ENCODE measurements at regions not wholly inside any gene's neighbourhood (a gene's known extent, or its start where the extent isn't known, plus 50 kb on each side); places are given as distances from the start of the nearest gene placed in this dataset.

GRCh38 chr3:459311-459670 is 262.7 kb downstream of the CHL1 start:
- Histone ChIP-seq H3K27ac (no peak overlapping the region), H3K36me3 (no peaks in the 10 kb centered on the region), H3K4me1 (peaks cover 0 to 15% (median 0%) of the 10 kb centered on the region in 4 donors), H3K27me3 (no peaks in the 10 kb centered on the region), H3K4me3 (no peak overlapping the region), H3K9me3 (no peaks in the 10 kb centered on the region)
- no peak for TF ChIP-seq EP300 (IDR thresholded peaks at IDR 0.05)
- no peak for TF ChIP-seq CTCF (IDR thresholded peaks at IDR 0.05)
- TF ChIP-seq POLR2A (IDR thresholded peaks at IDR 0.05): no peak
- 63 to 71% (median 68%) methylated on average over 6 of the region's 6 CpGs for WGBS, 5 donors
- DNase-seq: no peak
- intact Hi-C loops (cut with DNase I; ENCODE audit: low total_unique reads): no loop called here

DNA sequence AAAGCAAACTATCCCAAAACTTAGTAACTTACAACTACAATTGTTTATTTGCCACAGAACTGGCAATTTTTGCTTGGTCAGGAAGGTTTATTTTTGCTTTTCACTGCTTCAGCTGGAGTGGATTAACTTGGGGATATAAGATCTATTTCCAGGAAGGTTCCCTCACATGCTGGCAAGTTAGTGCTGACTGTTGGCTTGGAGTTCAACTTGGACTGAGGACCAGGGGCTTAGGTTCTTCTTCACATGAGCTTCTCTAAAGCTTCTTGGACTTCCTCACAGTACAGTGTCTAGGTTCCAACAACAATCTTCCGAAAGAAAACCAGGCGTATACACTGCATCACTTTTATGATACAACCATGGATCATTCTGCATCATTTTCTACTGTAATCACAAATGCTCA is 264.4 kb downstream of the CHL1 start:
- 78 to 91% (median 83%) methylated on average over 2 of the region's 2 CpGs for WGBS, 5 donors
- TF ChIP-seq CTCF (IDR thresholded peaks at IDR 0.05) (no peak), EP300 (IDR thresholded peaks at IDR 0.05) (no peak), POLR2AphosphoS5 (IDR thresholded peaks at IDR 0.05) (no peak), POLR2A (IDR thresholded peaks at IDR 0.05) (no peak)
- intact Hi-C loops (cut with DNase I; ENCODE audit: low total_unique reads): no loop called here

DNA sequence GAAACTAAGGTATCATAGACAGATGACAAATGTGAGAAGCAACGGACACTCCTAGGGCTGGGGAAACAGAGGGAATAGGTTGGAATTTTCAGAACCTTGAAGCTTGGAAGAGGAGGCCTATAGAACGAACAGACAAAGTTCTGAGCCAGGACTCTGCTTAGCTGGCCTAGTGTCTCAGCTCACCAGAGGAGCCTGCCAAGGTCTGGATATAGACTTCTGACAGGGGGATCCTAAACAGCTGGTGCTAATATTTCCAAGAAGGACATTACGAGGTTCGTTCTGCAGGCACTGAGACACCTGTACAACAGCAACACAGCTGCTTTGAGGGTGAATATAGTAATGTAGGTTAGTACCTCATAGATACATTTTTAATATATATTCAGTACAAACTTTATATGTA is 266.3 kb downstream of the CHL1 start:
- no peak overlapping the region for H3K4me3 ChIP-seq
- no peak overlapping the region for H3K27ac ChIP-seq
- intact Hi-C loops (cut with DNase I; ENCODE audit: low total_unique reads): no loop called here
- DNase-seq: peak in 1 of 2 donors; percentile 57
- TF ChIP-seq CTCF (IDR thresholded peaks at IDR 0.05): no peak
- no peak for TF ChIP-seq EP300 (IDR thresholded peaks at IDR 0.05)
- no peak for TF ChIP-seq POLR2AphosphoS5 (IDR thresholded peaks at IDR 0.05)
- no peak for TF ChIP-seq POLR2A (IDR thresholded peaks at IDR 0.05)
- WGBS, 5 donors: 48 to 64% (median 59%) methylated on average over 4 of the region's 4 CpGs
- no peaks in the 10 kb centered on the region for H3K9me3 ChIP-seq
- H3K4me1 ChIP-seq: peaks cover 0 to 15% (median 0%) of the 10 kb centered on the region in 4 donors
- no peaks in the 10 kb centered on the region for H3K36me3 ChIP-seq
- H3K27me3 ChIP-seq: no peaks in the 10 kb centered on the region

More for the DNA sequence above, 264.4 kb downstream of the CHL1 start:
- no peaks in the 10 kb centered on the region for H3K9me3 ChIP-seq
- peak in 1 of 2 donors; percentile 19 for DNase-seq
- H3K36me3 ChIP-seq: no peaks in the 10 kb centered on the region
- H3K27me3 ChIP-seq: no peaks in the 10 kb centered on the region
- H3K4me3 ChIP-seq: no peak overlapping the region
- peaks cover 0 to 15% (median 0%) of the 10 kb centered on the region in 4 donors for H3K4me1 ChIP-seq
- H3K27ac ChIP-seq: no peak overlapping the region

DNA sequence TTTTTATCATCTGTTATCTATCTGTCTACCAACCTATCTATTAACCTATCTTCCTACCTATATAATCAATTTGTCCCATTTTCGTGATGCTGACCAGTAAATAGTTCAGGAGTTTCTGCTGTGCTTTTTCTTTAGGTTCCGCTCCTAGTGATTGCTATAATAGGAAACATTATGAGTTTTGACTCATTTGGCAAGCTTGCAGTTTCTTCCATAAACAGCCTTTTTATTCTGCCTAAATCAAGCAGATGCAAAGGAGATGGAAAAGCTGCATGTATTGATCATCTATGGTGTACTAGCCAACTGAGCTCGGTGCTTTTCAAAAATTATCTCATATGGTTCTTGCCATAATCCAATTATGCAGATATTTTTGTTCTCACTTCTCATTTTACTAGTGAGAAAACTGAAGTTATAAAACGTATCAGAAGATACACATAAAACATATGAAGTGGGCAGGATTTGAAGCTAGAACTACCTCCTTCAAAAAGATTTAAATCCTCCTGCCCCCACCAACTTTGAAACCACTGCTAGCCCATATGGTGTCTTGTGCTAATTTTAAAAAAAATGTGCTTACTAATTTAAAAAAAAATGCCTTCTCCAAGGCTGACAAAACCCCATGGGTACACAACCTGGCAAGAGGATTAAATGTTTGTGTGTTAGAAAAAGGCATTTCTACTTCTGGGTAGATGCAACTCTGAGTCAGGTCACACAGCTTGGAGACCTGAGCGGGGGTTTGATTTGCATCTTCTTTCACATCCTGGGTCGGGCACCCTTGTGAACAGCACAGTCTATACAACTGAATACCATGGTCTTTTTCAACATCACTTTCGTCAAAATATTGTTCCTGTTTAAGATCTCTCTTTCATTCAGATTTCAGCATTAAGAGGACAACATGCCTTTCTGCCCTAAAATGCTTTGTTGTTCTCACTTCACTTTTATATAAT is 267.0 kb downstream of the CHL1 start:
- no peaks in the 10 kb centered on the region for H3K36me3 ChIP-seq
- no peaks in the 10 kb centered on the region for H3K9me3 ChIP-seq
- peaks cover 0 to 15% (median 0%) of the 10 kb centered on the region in 4 donors for H3K4me1 ChIP-seq
- H3K4me3 ChIP-seq: no peak overlapping the region
- H3K27me3 ChIP-seq: no peaks in the 10 kb centered on the region
- H3K27ac ChIP-seq: no peak overlapping the region
- intact Hi-C loops (cut with DNase I; ENCODE audit: low total_unique reads): no loop called here
- no peak for DNase-seq
- TF ChIP-seq EP300 (IDR thresholded peaks at IDR 0.05) (no peak), CTCF (IDR thresholded peaks at IDR 0.05) (no peak), POLR2A (IDR thresholded peaks at IDR 0.05) (no peak)
- 61 to 69% (median 63%) methylated on average over 7 of the region's 7 CpGs for WGBS, 5 donors
